CD4-positive, alpha-beta T cell (primary cell): ENCODE measurements at regions not wholly inside any gene's neighbourhood (a gene's known extent, or its start where the extent isn't known, plus 50 kb on each side); places are given as distances from the start of the nearest gene placed in this dataset.

Experiments used
- ATAC-seq: fragments of 200-7000 bp; cut with Tn5 transposase; one replicate; pipeline ENCODE4 v1.10.0; 2022; ENCODE audit warnings: mild to moderate bottlenecking; ENCODE audit not compliant: poor library complexity
- CTCF ChIA-PET: fragments of 350-600 bp; sonication (Branson Sonifier 250); formaldehyde crosslinking; loops from one replicate; lab custom pipeline; 2021; ENCODE audit warnings: antibody characterized with exemption, inconsistent platforms; lab: Charles Lee
- POLR2A ChIA-PET: fragments of 350-600 bp; sonication (Branson Sonifier 250); formaldehyde crosslinking; loops from one replicate; lab custom pipeline; 2021; ENCODE audit warnings: antibody characterized with exemption, inconsistent platforms; lab: Charles Lee
- DNase-seq, 14 experiments: peaks; one replicate each; pipeline ENCODE4 v3.0.0-alpha.2; 2013 to 2020; ENCODE audit warnings: mixed read lengths in 2 of 14
- H3K27ac ChIP-seq, 2 donors: one replicate each; pipeline versions ENCODE4 v1.5.1 to v1.7.0; 2013; ENCODE audit warnings: low read length in 2 of 2, low read depth in 1 of 2, mild to moderate bottlenecking in 1 of 2
- H3K27me3 ChIP-seq, 2 experiments: 1 replicate in 1 of 2; 2 replicates in 1 of 2; pipeline versions ENCODE4 v1.6.1 to v1.7.0; 2013; ENCODE audit warnings: low read length in 2 of 2, control low read depth in 1 of 2, mild to moderate bottlenecking in 1 of 2, moderate library complexity in 1 of 2; ENCODE audit not compliant: insufficient read depth in 2 of 2, control insufficient read depth in 1 of 2
- H3K36me3 ChIP-seq: one replicate; pipeline ENCODE4 v1.6.1; 2013; ENCODE audit warnings: low read length, control low read depth; ENCODE audit not compliant: insufficient read depth
- H3K4me1 ChIP-seq: one replicate; pipeline ENCODE4 v1.6.1; 2013; ENCODE audit warnings: low read length, control low read depth; ENCODE audit not compliant: insufficient read depth
- H3K4me3 ChIP-seq: one replicate; pipeline ENCODE4 v1.5.1; 2013; ENCODE audit warnings: mild to moderate bottlenecking, low read length, moderate library complexity
- H3K9me3 ChIP-seq, 2 experiments: 1 replicate in 1 of 2; 2 replicates in 1 of 2; pipeline versions ENCODE4 v1.6.1 to v1.7.0; 2013; ENCODE audit warnings: low read length in 2 of 2, mild to moderate bottlenecking in 2 of 2, control low read depth in 1 of 2, moderate library complexity in 1 of 2; ENCODE audit not compliant: control insufficient read depth in 1 of 2, insufficient read depth in 1 of 2
- H3K27ac Mint-ChIP-seq: one replicate; pipeline ENCODE4 v1.8.0; 2020; ENCODE audit warnings: mixed read lengths
- H3K27me3 Mint-ChIP-seq: one replicate; pipeline ENCODE4 v1.8.0; 2021; ENCODE audit warnings: mixed read lengths
- H3K36me3 Mint-ChIP-seq: one replicate; pipeline ENCODE4 v1.8.0; 2021; ENCODE audit warnings: low read depth, mixed read lengths
- H3K4me1 Mint-ChIP-seq: one replicate; pipeline ENCODE4 v1.8.0; 2021; ENCODE audit warnings: low read depth, mixed read lengths
- H3K4me3 Mint-ChIP-seq: one replicate; pipeline ENCODE4 v1.8.0; 2020; ENCODE audit warnings: mild to moderate bottlenecking, mixed read lengths
- H3K9me3 Mint-ChIP-seq: one replicate; pipeline ENCODE4 v1.8.0; 2020; ENCODE audit warnings: mixed read lengths
- intact Hi-C, 2 experiments: fragments of 100-400 bp; cut with DNase I in 1 of 2; cut with micrococcal nuclease in 1 of 2; formaldehyde crosslinking; loops; one replicate each; pipeline versions ENCODE4 v1.15.1 to v1.9.0; 2023 to 2025; cut with DNase I, micrococcal nuclease
- TF ChIP-seq, protein P1 (sequence below): fragments of 200-600 bp; IDR thresholded peaks from one replicate; pipeline ENCODE4 v1.8.0; 2022; ENCODE audit warnings: antibody characterized with exemption, mild to moderate bottlenecking

DNA sequence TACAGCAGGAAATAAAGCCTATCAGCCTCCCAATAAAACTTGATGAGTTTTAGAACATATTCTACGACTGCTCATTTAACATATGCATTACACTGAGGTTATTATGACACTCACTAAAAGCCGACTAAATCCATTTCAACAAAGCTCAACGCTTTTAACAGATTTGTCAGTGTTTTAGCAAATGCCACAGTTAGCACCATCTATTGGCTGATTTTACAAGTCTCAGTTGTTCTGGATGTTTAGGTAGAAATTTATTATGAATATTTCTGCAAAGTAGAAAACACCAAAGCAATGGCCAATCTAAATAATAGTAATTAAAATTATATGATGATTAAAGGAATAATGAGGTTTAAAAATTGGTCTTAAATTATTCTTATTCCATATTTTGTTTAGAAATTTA is 993.2 kb upstream of the PCDH7 start:
- Histone ChIP-seq H3K9me3 (peaks cover 0 to 8% of the 10 kb centered on the region in 2 experiments), H3K36me3 (no peaks in the 10 kb centered on the region), H3K4me1 (no peaks in the 10 kb centered on the region), H3K4me3 (no peak overlapping the region), H3K27me3 (no peaks in the 10 kb centered on the region), H3K27ac (no peak overlapping the region)
- Mint-ChIP-seq H3K4me1 (no peaks in the 10 kb centered on the region), H3K27ac (no peak overlapping the region), H3K4me3 (no peak overlapping the region), H3K36me3 (no peaks in the 10 kb centered on the region), H3K27me3 (no peaks in the 10 kb centered on the region), H3K9me3 (peaks cover 11% of the 10 kb centered on the region)
- ATAC-seq (no peak), DNase-seq (no peak)
- intact Hi-C loops, result no loop called here
- ChIA-PET POLR2A (no interaction called here), CTCF (no interaction called here)
- TF ChIP-seq, protein P1, sequence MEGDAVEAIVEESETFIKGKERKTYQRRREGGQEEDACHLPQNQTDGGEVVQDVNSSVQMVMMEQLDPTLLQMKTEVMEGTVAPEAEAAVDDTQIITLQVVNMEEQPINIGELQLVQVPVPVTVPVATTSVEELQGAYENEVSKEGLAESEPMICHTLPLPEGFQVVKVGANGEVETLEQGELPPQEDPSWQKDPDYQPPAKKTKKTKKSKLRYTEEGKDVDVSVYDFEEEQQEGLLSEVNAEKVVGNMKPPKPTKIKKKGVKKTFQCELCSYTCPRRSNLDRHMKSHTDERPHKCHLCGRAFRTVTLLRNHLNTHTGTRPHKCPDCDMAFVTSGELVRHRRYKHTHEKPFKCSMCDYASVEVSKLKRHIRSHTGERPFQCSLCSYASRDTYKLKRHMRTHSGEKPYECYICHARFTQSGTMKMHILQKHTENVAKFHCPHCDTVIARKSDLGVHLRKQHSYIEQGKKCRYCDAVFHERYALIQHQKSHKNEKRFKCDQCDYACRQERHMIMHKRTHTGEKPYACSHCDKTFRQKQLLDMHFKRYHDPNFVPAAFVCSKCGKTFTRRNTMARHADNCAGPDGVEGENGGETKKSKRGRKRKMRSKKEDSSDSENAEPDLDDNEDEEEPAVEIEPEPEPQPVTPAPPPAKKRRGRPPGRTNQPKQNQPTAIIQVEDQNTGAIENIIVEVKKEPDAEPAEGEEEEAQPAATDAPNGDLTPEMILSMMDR, result no peak

DNA sequence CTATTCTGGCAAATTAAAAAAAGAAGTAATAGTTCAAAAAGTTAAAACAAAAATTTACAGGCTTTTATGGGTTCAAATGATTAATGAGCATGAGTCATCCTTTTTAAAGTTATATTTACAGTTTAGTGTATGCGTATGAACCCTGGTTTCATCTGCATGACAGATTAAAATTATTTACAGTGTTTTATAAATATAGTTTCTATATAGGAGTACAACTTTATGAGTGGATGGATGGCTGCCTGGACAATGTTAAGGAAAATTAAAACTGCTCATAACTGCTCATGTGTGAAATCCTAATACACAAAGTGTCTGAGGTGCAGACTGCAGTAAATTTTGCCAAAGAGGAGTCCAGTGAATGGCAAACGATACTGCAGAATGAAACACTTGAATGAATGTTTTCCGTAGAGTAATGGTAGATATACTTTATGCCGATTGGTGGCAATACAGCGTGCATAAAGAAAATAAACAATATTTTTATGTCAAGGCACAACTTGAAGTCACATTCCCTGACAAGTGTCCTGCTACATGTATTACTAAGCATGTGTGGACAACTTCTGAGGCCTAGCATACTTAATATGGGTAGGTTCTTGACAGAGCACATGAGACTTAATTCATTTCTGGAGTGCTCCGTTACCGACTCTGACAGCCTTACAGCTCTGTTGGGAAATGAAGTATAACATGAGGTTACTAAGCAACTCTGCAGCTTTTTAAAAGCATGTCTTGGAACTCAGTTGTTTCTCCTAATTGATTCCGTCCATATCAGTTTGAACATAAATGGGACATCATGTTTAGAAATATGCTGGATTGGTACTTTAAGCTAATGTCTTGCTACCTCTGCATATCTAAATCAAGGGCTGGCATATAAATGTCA is 985.6 kb upstream of the PCDH7 start:
- Mint-ChIP-seq H3K27me3 (no peaks in the 10 kb centered on the region), H3K4me1 (no peaks in the 10 kb centered on the region), H3K36me3 (no peaks in the 10 kb centered on the region), H3K4me3 (no peak overlapping the region), H3K27ac (no peak overlapping the region), H3K9me3 (peaks cover 2% of the 10 kb centered on the region)
- no peaks in the 10 kb centered on the region for H3K27me3 ChIP-seq
- POLR2A ChIA-PET, result no interaction called here
- DNase-seq, result no peak
- H3K9me3 ChIP-seq, result peaks cover 0 to 11% of the 10 kb centered on the region in 2 experiments
- CTCF ChIA-PET, result no interaction called here
- no peak overlapping the region for H3K4me3 ChIP-seq
- TF ChIP-seq, protein P1, result no peak
- no peaks in the 10 kb centered on the region for H3K36me3 ChIP-seq
- no peaks in the 10 kb centered on the region for H3K4me1 ChIP-seq
- H3K27ac ChIP-seq, result no peak overlapping the region
- ATAC-seq, result no peak
- intact Hi-C loops, result no loop called here

DNA sequence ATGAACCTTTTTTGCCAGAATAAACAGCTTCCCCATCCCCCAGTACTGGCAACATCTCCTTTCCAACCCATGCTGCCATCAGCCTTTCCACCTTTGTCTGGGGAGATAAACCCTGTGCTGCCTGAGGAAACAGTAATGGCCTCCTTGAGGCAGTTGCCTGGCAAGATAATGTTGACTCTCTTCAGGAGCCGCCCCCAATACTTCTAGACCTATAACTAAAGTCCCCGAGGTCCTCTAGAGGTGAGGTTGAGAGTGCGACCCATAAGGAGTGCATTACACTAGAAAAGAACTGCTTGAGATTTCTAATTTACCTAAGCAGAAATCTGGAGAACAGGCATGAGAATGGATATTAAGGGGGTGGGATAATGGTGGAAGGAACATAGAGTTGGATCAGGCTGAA is 963.2 kb upstream of the PCDH7 start:
- intact Hi-C loops, result no loop called here
- Mint-ChIP-seq H3K27ac (no peak overlapping the region), H3K36me3 (no peaks in the 10 kb centered on the region), H3K4me3 (no peak overlapping the region), H3K27me3 (no peaks in the 10 kb centered on the region), H3K9me3 (peaks cover 5% of the 10 kb centered on the region), H3K4me1 (no peaks in the 10 kb centered on the region)
- TF ChIP-seq, protein P1, result no peak
- DNase-seq, result no peak
- no peak overlapping the region for H3K27ac ChIP-seq
- no peaks in the 10 kb centered on the region for H3K27me3 ChIP-seq
- no peaks in the 10 kb centered on the region for H3K4me1 ChIP-seq
- ChIA-PET POLR2A (no interaction called here), CTCF (no interaction called here)
- H3K36me3 ChIP-seq, result no peaks in the 10 kb centered on the region
- peaks cover 0 to 3% of the 10 kb centered on the region in 2 experiments for H3K9me3 ChIP-seq
- H3K4me3 ChIP-seq, result no peak overlapping the region
- no peak for ATAC-seq
